ENCODE measurements at regions not wholly inside any gene's neighbourhood (a gene's known extent, or its start where the extent isn't known, plus 50 kb on each side); places are given as distances from the start of the nearest gene placed in this dataset.
A peak's percentile ranks its signal among the peaks of the same experiment; 100 is the strongest.

- Histone ChIP-seq H3K27ac (ENCODE audit: low read depth in 2 of 2, low read length in 2 of 2) (no peak overlapping the region), H3K9ac (ENCODE audit: low read length in 3 of 3) (no peak overlapping the region)
- no peak for DNase-seq
Observed at GRCh38 chr5:67694810-67695191, 498.2 kb upstream of the CD180 start.

GRCh38 chr5:67693956-67694809, 497.6 kb upstream of the CD180 start:
- H3K27ac ChIP-seq (ENCODE audit: low read depth in 2 of 2, low read length in 2 of 2): peak overlapping the region in 1 of 2 donors; percentile 3
- FAIRE-seq (peak; percentile 27), DNase-seq (peak; percentile 25 to 89 (median 29))
- no peak for TF ChIP-seq CTCF (IDR thresholded peaks at IDR 0.05; ENCODE audit: borderline replicate concordance, extremely low read depth, insufficient read depth)
- H3K9ac ChIP-seq (ENCODE audit: low read length in 3 of 3): no peak overlapping the region
- intact Hi-C loops (cut with DNase I): no loop called here
- H3K9me3 ChIP-seq (ENCODE audit: control insufficient read depth in 2 of 3, insufficient read depth in 1 of 3, low read length in 3 of 3): no peaks in the 10 kb centered on the region
- H3K4me1 ChIP-seq (ENCODE audit: control insufficient read depth in 2 of 3, insufficient read depth in 2 of 3, low read depth in 1 of 3, low read length in 3 of 3): peaks cover 0 to 6% (median 4%) of the 10 kb centered on the region in 3 donors
- no peaks in the 10 kb centered on the region for H3K36me3 ChIP-seq (ENCODE audit: control insufficient read depth in 2 of 3, insufficient read depth in 3 of 3, low read length in 3 of 3)
- H3K4me3 ChIP-seq (ENCODE audit: low read length in 3 of 3): no peak overlapping the region
- H3K27me3 ChIP-seq (ENCODE audit: control insufficient read depth, insufficient read depth, low read length): no peaks in the 10 kb centered on the region

More at GRCh38 chr5:67694810-67695191, 498.2 kb upstream of the CD180 start:
- Histone ChIP-seq H3K9me3 (ENCODE audit: control insufficient read depth in 2 of 3, insufficient read depth in 1 of 3, low read length in 3 of 3) (no peaks in the 10 kb centered on the region), H3K4me1 (ENCODE audit: control insufficient read depth in 2 of 3, insufficient read depth in 2 of 3, low read depth in 1 of 3, low read length in 3 of 3) (peaks cover 0 to 6% (median 4%) of the 10 kb centered on the region in 3 donors), H3K4me3 (ENCODE audit: low read length in 3 of 3) (no peak overlapping the region), H3K27me3 (ENCODE audit: control insufficient read depth, insufficient read depth, low read length) (no peaks in the 10 kb centered on the region), H3K36me3 (ENCODE audit: control insufficient read depth in 2 of 3, insufficient read depth in 3 of 3, low read length in 3 of 3) (no peaks in the 10 kb centered on the region)
- TF ChIP-seq CTCF (IDR thresholded peaks at IDR 0.05; ENCODE audit: borderline replicate concordance, extremely low read depth, insufficient read depth): no peak
- intact Hi-C loops (cut with DNase I): no loop called here
- no peak for FAIRE-seq

GRCh38 chr5:67686746-67687145, 490.1 kb upstream of the CD180 start:
- Histone ChIP-seq H3K4me1 (ENCODE audit: control insufficient read depth in 2 of 3, insufficient read depth in 2 of 3, low read depth in 1 of 3, low read length in 3 of 3) (no peaks in the 10 kb centered on the region), H3K9me3 (ENCODE audit: control insufficient read depth in 2 of 3, insufficient read depth in 1 of 3, low read length in 3 of 3) (no peaks in the 10 kb centered on the region), H3K27me3 (ENCODE audit: control insufficient read depth, insufficient read depth, low read length) (no peaks in the 10 kb centered on the region), H3K9ac (ENCODE audit: low read length in 3 of 3) (no peak overlapping the region), H3K27ac (ENCODE audit: low read depth in 2 of 2, low read length in 2 of 2) (no peak overlapping the region), H3K4me3 (ENCODE audit: low read length in 3 of 3) (no peak overlapping the region), H3K36me3 (ENCODE audit: control insufficient read depth in 2 of 3, insufficient read depth in 3 of 3, low read length in 3 of 3) (no peaks in the 10 kb centered on the region)
- intact Hi-C loops (cut with DNase I): no loop called here
- TF ChIP-seq CTCF (IDR thresholded peaks at IDR 0.05; ENCODE audit: borderline replicate concordance, extremely low read depth, insufficient read depth): no peak
- DNase-seq (no peak), FAIRE-seq (no peak)

Data from kidney (tissue), 13 donors.